Motor neuron (in vitro differentiated cells): ENCODE measurements at regions not wholly inside any gene's neighbourhood (a gene's known extent, or its start where the extent isn't known, plus 50 kb on each side); places are given as distances from the start of the nearest gene placed in this dataset.

ENCODE experiments used
- ATAC-seq, 8 experiments: fragments of 200-7000 bp; cut with Tn5 transposase; replicated peaks in 6 of 8; 2 replicates each; pipeline ENCODE4 v1.8.0; 2021; ENCODE audit warnings: mild to moderate bottlenecking in 8 of 8, moderate library complexity in 8 of 8
- H3K27ac ChIP-seq, 2 donors: fragments of 250-450 bp; sonication (Bioruptor Pico); 2 replicates each; pipeline ENCODE4 v1.9.0; 2021; ENCODE audit warnings: antibody characterized with exemption in 2 of 2, mild to moderate bottlenecking in 2 of 2, moderate library complexity in 1 of 2
- H3K4me1 ChIP-seq, 2 donors: fragments of 250-450 bp; sonication (Bioruptor Pico); replicated peaks in 1 of 2; 2 replicates each; pipeline ENCODE4 v1.6.1; 2021; ENCODE audit warnings: antibody characterized with exemption in 2 of 2, mild to moderate bottlenecking in 2 of 2, moderate library complexity in 1 of 2
- H3K4me3 ChIP-seq, 5 donors: fragments of 250-450 bp; sonication (Bioruptor Pico); 2 replicates each; pipeline ENCODE4 v1.9.0; 2021; ENCODE audit warnings: antibody characterized with exemption in 5 of 5, mild to moderate bottlenecking in 5 of 5, moderate library complexity in 4 of 5
- WGBS, 10 experiments: fragments of 450-650 bp; shearing (Covaris generic); methylation state at CpG; one replicate each; pipeline ENCODE4 v1.0.0; 2022; 5-methylcytosine and 5-hydroxymethylcytosine counted together
- in situ Hi-C, 9 experiments: fragments of 400-800 bp; cut with MboI; loops; one replicate each; pipeline ENCODE4 v1.15.0; 2021; ENCODE audit warnings: low sequenced_read_pairs in 9 of 9, low pct_unique_long_range_greater_than_20kb in 2 of 9; ENCODE audit not compliant: unreplicated experiment in 9 of 9

GRCh38 chr3:72100601-72101187 is 315.7 kb upstream of the PROK2 start:
- 0 to 4% (median 0%) methylated on average over 1 to 12 of the region's 21 CpGs; no CpG with 5 or more reads in 6 of the 10 experiments for WGBS, 10 experiments
- ATAC-seq, result peak; percentile 83 to 96 (median 86)
- Histone ChIP-seq H3K27ac (peak overlapping the region; percentile 7 to 73), H3K4me1 (peaks cover 21 to 23% of the 10 kb centered on the region in 2 donors), H3K4me3 (peak overlapping the region; percentile 12 to 37 (median 30))
- in situ Hi-C loops, result no loop called here

- Histone ChIP-seq H3K27ac (peak overlapping the region; percentile 7 to 73), H3K4me1 (peaks cover 21% of the 10 kb centered on the region in 2 donors), H3K4me3 (peak overlapping the region; percentile 12 to 37 (median 30))
- in situ Hi-C loops, result no loop called here
- WGBS, 10 experiments, result 17 to 64% (median 30%) methylated on average over 1 to 16 of the region's 17 CpGs; no CpG with 5 or more reads in 2 of the 10 experiments
- ATAC-seq, result peak in 4 of 8 experiments; percentile 63 to 73 (median 66)
Measured at GRCh38 chr3:72100080-72100511, 315.1 kb upstream of the PROK2 start.

GRCh38 chr3:72099326-72100079 is 314.6 kb upstream of the PROK2 start:
- H3K4me3 ChIP-seq, result peak overlapping the region; percentile 0 to 37 (median 30)
- H3K4me1 ChIP-seq, result peaks cover 21 to 22% of the 10 kb centered on the region in 2 donors
- in situ Hi-C loops, result no loop called here
- peak overlapping the region in 1 of 2 donors; percentile 73 for H3K27ac ChIP-seq
- WGBS, 10 experiments, result 35 to 100% (median 67%) methylated on average over 1 to 8 of the region's 14 CpGs; no CpG with 5 or more reads in 1 of the 10 experiments
- ATAC-seq, result peak in 4 of 8 experiments; percentile 54 to 69 (median 65)

- Histone ChIP-seq H3K4me3 (no peak overlapping the region), H3K4me1 (peaks cover 35% of the 10 kb centered on the region in 2 donors), H3K27ac (no peak overlapping the region)
- in situ Hi-C loops, result no loop called here
- ATAC-seq, result no peak
Measured at GRCh38 chr3:72097053-72097452, 312.1 kb upstream of the PROK2 start.

GRCh38 chr3:72095521-72095920 is 310.6 kb upstream of the PROK2 start:
- Histone ChIP-seq H3K4me1 (peaks cover 26 to 28% of the 10 kb centered on the region in 2 donors), H3K4me3 (no peak overlapping the region), H3K27ac (no peak overlapping the region)
- in situ Hi-C loops, result no loop called here
- ATAC-seq, result peak in 3 of 8 experiments; percentile 53 to 77 (median 58)
- WGBS, 10 experiments, result 20 to 100% (median 80%) methylated on average over 1 to 3 of the region's 4 CpGs; no CpG with 5 or more reads in 3 of the 10 experiments

- in situ Hi-C loops, result no loop called here
- Histone ChIP-seq H3K27ac (peak overlapping the region in 1 of 2 donors; percentile 32), H3K4me3 (no peak overlapping the region)
Measured at GRCh38 chr3:72093992-72094334, 309.0 kb upstream of the PROK2 start.

GRCh38 chr3:72093270-72093991 is 308.5 kb upstream of the PROK2 start:
- ATAC-seq, result peak in 6 of 8 experiments; percentile 64 to 90 (median 76)
- peaks cover 14 to 15% of the 10 kb centered on the region in 2 donors for H3K4me1 ChIP-seq
- in situ Hi-C loops, result no loop called here
- WGBS, 10 experiments, result 40 to 91% (median 79%) methylated on average over 3 to 10 of the region's 10 CpGs; no CpG with 5 or more reads in 2 of the 10 experiments
- H3K4me3 ChIP-seq, result no peak overlapping the region
- peak overlapping the region in 1 of 2 donors; percentile 32 for H3K27ac ChIP-seq

More at GRCh38 chr3:72093992-72094334, 309.0 kb upstream of the PROK2 start:
- peaks cover 14 to 15% of the 10 kb centered on the region in 2 donors for H3K4me1 ChIP-seq
- 71 to 100% (median 84%) methylated on average over 1 to 3 of the region's 3 CpGs; no CpG with 5 or more reads in 6 of the 10 experiments for WGBS, 10 experiments
- peak in 5 of 8 experiments; percentile 39 to 72 (median 67) for ATAC-seq

- no peak overlapping the region for H3K27ac ChIP-seq
- WGBS, 10 experiments, result 69 to 100% (median 86%) methylated on average over 1 to 5 of the region's 7 CpGs; no CpG with 5 or more reads in 2 of the 10 experiments
- in situ Hi-C loops, result no loop called here
- no peak for ATAC-seq
- peaks cover 14 to 15% of the 10 kb centered on the region in 2 donors for H3K4me1 ChIP-seq
- H3K4me3 ChIP-seq, result no peak overlapping the region
Measured at GRCh38 chr3:72092778-72093177, 307.8 kb upstream of the PROK2 start.

- in situ Hi-C loops, result no loop called here
- peaks cover 4 to 5% of the 10 kb centered on the region in 2 donors for H3K4me1 ChIP-seq
- 77 to 100% (median 94%) methylated on average over 1 to 5 of the region's 12 CpGs; no CpG with 5 or more reads in 3 of the 10 experiments for WGBS, 10 experiments
Measured at GRCh38 chr3:72088486-72089025, 303.6 kb upstream of the PROK2 start.

GRCh38 chr3:72087420-72087819 is 302.5 kb upstream of the PROK2 start:
- H3K4me3 ChIP-seq, result no peak overlapping the region
- no peak for ATAC-seq
- WGBS, 10 experiments, result 88 to 92% (median 91%) methylated on average over 4 to 5 of the region's 10 CpGs; no CpG with 5 or more reads in 7 of the 10 experiments
- peaks cover 4 to 6% of the 10 kb centered on the region in 2 donors for H3K4me1 ChIP-seq
- H3K27ac ChIP-seq, result no peak overlapping the region
- in situ Hi-C loops, result no loop called here

More at GRCh38 chr3:72088486-72089025, 303.6 kb upstream of the PROK2 start:
- Histone ChIP-seq H3K27ac (no peak overlapping the region), H3K4me3 (no peak overlapping the region)
- no peak for ATAC-seq

GRCh38 chr3:72086743-72087087 is 301.8 kb upstream of the PROK2 start:
- Histone ChIP-seq H3K27ac (no peak overlapping the region), H3K4me1 (peaks cover 11 to 13% of the 10 kb centered on the region in 2 donors), H3K4me3 (no peak overlapping the region)
- no peak for ATAC-seq
- WGBS, 10 experiments, result 20 to 100% (median 94%) methylated on average over 1 to 4 of the region's 11 CpGs; no CpG with 5 or more reads in 3 of the 10 experiments
- in situ Hi-C loops, result no loop called here

- peak in 3 of 8 experiments; percentile 28 to 47 (median 38) for ATAC-seq
- WGBS, 10 experiments, result 61 to 100% (median 80%) methylated on average over 2 to 5 of the region's 5 CpGs
- Histone ChIP-seq H3K27ac (no peak overlapping the region), H3K4me3 (no peak overlapping the region), H3K4me1 (peaks cover 11 to 13% of the 10 kb centered on the region in 2 donors)
- in situ Hi-C loops, result no loop called here
Measured at GRCh38 chr3:72086042-72086742, 301.2 kb upstream of the PROK2 start.
